ENCODE measurements at regions not wholly inside any gene's neighbourhood (a gene's known extent, or its start where the extent isn't known, plus 50 kb on each side); places are given as distances from the start of the nearest gene placed in this dataset.

DNA sequence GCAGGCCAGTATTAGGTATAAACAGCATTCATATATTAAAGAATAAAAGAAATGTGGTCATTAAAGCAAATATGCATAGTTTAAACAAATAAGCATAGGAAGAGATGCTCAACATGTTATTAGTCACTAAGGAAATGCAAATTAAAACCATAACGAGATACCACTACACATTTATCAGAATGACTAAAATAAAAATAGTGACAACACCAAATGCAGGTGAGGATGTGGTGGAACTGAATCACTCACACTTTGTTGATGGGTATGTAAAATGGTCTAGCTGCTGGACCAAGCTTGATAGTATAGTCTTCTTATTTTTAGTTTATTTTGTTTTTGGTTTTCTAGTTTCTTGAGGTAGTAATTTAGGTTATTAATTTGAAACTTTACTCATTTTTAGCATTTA is 242.9 kb downstream of the HGF start:
- TF ChIP-seq, protein P1, sequence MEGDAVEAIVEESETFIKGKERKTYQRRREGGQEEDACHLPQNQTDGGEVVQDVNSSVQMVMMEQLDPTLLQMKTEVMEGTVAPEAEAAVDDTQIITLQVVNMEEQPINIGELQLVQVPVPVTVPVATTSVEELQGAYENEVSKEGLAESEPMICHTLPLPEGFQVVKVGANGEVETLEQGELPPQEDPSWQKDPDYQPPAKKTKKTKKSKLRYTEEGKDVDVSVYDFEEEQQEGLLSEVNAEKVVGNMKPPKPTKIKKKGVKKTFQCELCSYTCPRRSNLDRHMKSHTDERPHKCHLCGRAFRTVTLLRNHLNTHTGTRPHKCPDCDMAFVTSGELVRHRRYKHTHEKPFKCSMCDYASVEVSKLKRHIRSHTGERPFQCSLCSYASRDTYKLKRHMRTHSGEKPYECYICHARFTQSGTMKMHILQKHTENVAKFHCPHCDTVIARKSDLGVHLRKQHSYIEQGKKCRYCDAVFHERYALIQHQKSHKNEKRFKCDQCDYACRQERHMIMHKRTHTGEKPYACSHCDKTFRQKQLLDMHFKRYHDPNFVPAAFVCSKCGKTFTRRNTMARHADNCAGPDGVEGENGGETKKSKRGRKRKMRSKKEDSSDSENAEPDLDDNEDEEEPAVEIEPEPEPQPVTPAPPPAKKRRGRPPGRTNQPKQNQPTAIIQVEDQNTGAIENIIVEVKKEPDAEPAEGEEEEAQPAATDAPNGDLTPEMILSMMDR (IDR thresholded peaks at IDR 0.05) = no peak
- no peak for TF ChIP-seq EP300 (IDR thresholded peaks at IDR 0.05)

All from sigmoid colon (tissue), 4 donors.